ENCODE measurements at regions not wholly inside any gene's neighbourhood (a gene's known extent, or its start where the extent isn't known, plus 50 kb on each side); places are given as distances from the start of the nearest gene placed in this dataset.

DNA sequence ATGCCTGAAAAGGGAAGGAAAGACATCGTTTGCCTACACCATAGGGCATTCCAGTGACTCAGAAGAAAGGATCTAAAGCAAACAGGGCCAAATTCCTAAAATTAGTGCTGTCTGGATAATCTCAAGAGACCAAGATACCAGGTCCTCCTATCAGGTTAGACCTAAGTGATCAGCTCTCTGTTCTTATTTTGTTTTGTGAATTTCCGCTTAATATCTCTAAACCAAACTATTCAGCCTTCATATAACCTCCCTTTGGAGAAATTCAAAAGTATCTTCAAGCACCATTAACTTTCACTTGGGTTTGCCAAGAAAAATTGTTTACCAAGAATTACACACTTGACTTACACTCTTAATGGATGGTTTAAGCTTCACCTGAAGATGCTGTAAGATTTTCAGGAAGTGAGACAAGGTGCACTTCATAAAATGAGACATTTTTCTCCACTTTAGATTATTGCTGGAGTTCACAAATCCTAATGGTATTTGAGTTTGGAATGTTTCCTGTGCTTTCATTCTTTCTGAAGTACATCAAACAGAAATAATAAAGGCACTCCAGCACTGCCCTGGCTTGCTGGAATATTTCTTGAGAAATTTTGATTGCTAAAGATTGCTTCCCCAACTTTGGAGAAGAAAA, 376.1 kb downstream of the LMO7 start:
- TF ChIP-seq CTCF (conservative IDR thresholded peaks at IDR 0.05; ENCODE audit: low read length) = no peak
- peak; percentile 45 for DNase-seq (ENCODE audit: low read depth)
- H3K4me3 ChIP-seq (ENCODE audit: low read length) = no peak overlapping the region

DNA sequence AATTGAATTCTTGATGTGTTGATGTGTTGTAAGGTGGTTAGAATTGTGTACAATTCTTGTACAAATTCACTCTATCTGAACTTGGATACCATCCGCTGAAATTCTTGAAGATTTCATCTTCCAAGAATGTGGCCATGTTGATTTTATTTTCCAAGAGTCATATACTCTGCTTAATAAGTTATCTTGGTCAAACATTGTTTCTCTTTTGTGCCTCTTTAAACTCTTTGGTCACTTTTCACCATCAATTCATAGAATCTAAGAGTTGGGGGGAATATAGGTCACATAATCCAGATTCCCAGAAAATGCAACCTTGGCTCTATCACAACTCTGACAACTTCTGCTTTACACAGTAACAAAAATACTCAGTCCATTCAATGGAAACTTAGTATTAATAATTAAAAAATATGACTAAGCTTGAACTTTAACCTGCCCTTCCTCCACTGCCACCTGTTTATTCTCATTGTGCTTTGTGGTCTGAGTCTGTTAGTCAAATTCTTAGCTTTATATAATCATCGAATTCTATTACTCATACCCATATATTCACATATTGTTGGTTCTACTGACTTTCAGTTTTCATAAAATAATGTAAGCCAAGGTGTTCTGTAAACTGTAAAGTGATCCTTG, 373.2 kb downstream of the LMO7 start:
- H3K4me3 ChIP-seq (ENCODE audit: low read length) = no peak overlapping the region
- no peak for DNase-seq (ENCODE audit: low read depth)
- no peak for TF ChIP-seq CTCF (conservative IDR thresholded peaks at IDR 0.05; ENCODE audit: low read length)

- no peak overlapping the region for H3K4me3 ChIP-seq (ENCODE audit: low read length)
- TF ChIP-seq CTCF (conservative IDR thresholded peaks at IDR 0.05; ENCODE audit: low read length) = no peak
- no peak for DNase-seq (ENCODE audit: low read depth)
Measured at GRCh38 chr13:76004416-76004815, 368.3 kb downstream of the LMO7 start.

DNA sequence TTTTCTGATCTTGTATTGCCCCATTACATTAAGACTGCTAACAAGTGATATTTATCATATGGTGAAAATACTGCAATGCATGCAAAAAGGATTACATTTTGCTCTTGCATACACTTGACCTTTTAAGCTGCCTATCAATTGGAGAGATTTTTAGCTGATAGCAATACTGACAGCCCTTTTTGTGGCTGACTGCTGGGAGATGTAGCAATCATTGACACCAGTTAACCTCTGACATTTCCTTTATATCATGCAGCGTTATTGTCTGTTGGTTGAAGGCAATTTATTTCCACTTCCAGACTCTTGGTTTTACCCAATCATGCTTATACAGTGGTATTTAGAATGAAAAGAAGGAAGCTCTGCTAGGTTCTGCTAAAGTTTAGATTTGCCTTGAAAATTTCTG, 364.0 kb downstream of the LMO7 start:
- no peak for TF ChIP-seq CTCF (conservative IDR thresholded peaks at IDR 0.05; ENCODE audit: low read length)
- no peak overlapping the region for H3K4me3 ChIP-seq (ENCODE audit: low read length)
- DNase-seq (ENCODE audit: low read depth) = no peak

DNA sequence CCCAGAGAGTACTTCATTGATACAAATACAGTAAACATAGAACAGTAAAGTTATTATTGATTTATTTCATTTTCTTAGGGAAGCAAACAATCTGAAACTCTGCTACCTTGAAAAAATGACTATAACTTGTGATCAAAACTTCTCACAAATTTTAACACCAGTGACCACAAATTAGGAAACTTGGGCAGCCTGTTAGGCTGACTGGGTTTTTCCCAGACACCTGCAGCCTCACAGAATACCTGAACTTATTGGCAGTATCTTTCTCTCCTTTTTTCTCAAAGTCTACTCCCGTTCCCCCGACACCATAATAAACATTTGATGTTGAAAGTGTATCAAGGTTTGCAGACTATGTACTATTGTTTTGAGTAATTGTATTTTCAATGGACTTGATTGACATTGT, 360.5 kb downstream of the LMO7 start:
- no peak for DNase-seq (ENCODE audit: low read depth)
- no peak overlapping the region for H3K4me3 ChIP-seq (ENCODE audit: low read length)
- TF ChIP-seq CTCF (conservative IDR thresholded peaks at IDR 0.05; ENCODE audit: low read length) = no peak

DNA sequence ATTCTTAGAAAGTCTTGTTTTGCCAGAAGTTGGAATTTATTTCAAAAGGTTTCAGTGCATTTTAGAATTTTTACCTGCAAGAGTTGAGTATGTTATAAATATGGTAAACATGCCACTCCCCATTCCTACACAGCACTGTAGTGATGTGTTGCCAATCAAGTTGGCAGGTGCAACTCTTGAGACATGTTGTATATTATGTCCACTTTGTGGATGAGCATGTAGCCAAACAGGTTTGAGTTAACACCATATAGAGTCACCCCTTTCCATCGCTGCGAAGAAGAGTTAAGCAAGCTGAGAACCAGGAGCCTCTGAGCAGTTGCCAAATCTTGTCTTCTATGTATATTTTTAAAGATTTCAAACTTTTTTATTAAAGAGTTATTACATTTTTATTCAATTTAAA, 359.8 kb downstream of the LMO7 start:
- H3K4me3 ChIP-seq (ENCODE audit: low read length) = no peak overlapping the region
- DNase-seq (ENCODE audit: low read depth) = no peak
- TF ChIP-seq CTCF (conservative IDR thresholded peaks at IDR 0.05; ENCODE audit: low read length) = no peak

DNA sequence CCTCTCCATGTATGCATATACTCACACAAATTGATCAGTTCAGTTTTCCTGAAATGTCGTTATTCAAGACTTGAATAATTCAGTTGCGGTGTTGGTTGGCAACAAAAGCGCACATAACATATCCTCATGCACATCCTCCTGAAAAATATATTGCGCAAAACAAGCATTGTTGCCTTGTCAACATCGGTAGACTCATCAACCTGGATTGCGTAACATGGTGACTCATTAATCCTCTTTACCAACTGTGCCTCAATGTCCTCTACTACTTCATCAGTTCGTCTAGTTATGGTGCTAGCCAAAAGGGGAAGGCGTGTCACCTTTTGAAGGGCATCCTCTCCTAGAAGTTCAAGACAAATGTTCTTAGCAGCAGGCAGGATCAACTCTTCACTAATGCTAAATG, 357.7 kb downstream of the LMO7 start:
- H3K4me3 ChIP-seq (ENCODE audit: low read length) = no peak overlapping the region
- DNase-seq (ENCODE audit: low read depth) = no peak
- no peak for TF ChIP-seq CTCF (conservative IDR thresholded peaks at IDR 0.05; ENCODE audit: low read length)

All from AG10803 (cell line).